DMS53 (cell line): ENCODE measurements at regions not wholly inside any gene's neighbourhood (a gene's known extent, or its start where the extent isn't known, plus 50 kb on each side); places are given as distances from the start of the nearest gene placed in this dataset.

Experiments
- DNase-seq: peaks from one replicate; lab custom pipeline; 2025; lab: John Stamatoyannopoulos, UW

DNA sequence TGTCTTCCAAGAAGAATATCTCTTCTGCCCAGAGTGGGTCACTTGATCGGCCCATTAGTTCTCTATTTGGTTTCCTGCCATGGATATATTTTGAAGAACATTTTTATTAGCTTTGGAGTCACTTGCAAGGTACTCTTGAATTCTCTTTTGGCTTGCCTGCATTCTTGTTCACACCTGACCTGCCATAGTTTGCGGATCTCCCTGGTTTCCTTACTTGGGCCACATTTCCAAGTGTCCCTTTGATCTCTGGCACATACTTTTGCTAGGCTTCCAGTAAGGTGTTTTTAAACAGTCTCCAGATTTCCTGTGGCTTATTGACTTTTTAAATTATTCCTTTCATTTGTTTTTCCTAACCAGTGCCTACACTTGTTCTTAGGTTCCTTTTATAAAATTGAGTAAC is 488.5 kb upstream of the MDFIC2 start:
- no peak for DNase-seq

DNA sequence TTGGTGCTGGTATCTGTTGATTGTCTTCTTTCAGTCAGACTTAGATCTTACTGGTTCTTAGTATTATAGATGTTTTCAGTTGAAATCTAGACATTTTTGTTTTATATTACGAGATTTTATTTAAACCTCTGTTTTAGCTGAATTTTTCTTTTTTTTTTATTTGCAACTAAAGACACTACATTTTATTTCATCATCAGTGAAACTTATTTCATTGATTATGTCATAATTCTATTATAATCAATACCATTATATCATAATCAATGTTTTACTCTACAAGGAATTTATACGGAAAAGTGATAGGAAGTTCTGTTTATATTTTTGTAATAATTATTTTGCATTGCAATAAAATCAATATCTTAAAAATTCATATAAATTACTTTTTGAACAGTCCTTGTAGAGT is 477.4 kb upstream of the MDFIC2 start:
- no peak for DNase-seq

DNA sequence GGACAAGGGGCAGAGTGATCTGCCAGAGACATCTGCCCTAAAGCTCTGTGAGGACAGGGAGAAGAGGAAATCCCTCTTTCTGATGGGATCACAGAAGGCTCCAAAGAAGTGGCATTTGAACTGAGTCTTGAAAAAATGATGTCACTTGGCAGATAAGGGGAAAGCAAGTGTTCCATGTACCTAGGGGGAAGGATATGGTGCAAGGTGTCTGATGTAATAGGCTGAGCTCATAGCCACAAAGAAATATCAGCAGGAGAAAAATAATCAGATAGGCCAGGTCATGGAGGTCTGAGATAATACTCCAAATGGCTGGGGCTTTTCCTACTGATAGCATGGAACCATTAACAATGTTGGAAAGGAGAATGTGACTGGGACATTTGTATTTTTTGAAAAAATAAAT is 468.4 kb upstream of the MDFIC2 start:
- DNase-seq, result no peak

DNA sequence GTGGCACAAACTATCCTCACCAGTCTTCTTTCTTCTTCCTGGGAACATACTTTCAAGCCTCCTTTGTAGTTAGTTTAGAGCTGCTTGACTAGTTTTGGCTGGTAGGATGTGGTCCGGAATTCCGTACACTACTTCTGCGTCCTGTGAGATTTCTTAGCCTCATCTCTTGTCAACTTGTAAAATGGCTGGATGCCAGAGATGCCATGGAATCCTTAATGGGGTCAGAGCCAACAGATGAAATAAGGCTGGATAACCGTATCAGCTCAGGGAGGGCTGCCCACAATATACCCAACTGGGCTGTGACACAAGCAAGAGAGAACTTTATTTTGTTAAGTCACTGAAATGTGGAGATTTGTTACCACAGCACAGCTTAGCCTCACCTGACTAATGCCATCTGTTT is 466.9 kb upstream of the MDFIC2 start:
- DNase-seq, result no peak

DNA sequence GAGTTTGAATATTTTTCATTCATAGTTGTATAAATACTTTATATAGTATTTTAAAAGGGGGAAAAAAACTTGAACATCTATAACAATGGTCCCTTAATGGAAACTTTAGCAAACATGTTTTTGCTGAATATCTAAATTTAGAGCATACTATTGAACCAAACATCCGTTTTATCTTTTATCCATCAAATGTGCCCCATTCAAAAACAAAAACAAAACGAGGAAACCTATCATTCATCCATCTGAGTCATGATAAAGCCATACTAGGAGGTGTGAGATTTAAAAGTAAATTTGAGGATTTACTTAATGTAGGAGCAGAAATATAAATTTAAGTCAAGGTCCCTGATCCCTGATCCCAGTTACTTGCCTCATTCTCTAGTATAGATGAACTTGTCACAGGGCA is 463.6 kb upstream of the MDFIC2 start:
- no peak for DNase-seq

DNA sequence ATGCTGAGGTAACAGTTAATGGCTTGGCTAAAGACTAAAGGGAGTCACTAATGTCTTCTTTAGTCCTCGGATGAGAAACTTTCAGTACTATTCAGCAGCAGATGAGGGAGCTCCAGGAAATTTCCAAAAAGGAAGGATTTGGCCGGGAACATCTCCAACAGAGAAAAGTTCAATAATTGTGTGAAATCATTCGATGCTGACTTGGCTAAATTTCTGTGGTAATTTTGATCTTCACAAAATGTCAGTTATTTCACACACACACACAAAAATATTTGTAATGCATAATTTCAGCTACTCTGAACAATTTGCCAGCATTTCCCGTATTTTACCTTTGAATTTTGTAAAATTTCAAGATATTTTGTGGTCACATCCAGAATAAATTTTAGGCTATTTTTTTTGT is 462.8 kb upstream of the MDFIC2 start:
- DNase-seq, result no peak

DNA sequence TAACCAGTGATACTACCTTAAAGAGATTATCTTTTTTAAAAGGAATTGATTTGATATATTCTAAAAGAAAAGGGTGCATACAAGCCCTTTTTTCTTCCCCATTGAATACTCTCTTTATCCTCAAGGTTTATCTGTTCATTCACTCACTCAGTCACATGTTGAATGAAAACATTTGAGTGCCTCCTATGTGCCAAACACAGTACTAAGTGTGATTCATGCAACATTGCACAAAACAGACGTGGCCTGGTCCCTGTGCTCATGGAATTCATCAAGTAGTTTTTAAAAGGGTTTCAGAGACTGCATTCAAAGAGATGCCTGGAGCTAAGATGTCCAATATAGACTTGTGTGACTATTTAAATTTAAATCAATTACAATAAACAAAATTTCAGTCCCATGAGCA is 462.2 kb upstream of the MDFIC2 start:
- DNase-seq, result no peak

DNA sequence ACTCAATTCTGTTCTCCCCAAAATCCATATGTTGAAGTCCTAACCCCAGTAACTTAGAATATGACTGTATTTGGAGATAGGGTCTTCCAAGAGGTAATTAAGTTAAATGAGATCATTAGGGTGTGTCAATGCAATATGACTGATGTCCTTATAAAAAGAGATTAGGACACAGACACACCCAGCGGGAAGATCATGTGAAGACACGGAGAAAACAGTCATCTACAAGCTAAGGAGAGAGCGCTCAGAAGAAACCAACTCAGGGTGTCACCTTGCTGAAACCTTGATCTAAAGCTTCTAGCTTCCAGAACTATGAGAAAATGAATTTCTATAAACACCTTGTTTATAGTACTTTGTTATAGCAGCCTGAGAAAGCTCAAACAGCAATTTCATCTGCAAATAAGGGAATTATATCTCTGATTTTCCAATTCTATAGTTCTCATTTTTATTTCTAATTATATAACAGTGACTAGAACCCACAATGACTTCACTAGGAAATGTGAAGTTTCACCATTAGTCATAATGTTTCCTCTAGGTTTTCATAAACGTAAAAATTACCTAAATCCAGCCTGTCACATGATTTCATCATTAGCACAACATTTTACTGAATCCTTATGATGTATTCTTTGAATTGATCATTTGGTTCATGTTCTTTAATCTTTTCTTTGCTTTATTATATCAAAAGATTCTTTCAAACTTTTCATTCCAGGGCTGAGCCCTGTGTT is 459.1 kb upstream of the MDFIC2 start:
- DNase-seq, result no peak

DNA sequence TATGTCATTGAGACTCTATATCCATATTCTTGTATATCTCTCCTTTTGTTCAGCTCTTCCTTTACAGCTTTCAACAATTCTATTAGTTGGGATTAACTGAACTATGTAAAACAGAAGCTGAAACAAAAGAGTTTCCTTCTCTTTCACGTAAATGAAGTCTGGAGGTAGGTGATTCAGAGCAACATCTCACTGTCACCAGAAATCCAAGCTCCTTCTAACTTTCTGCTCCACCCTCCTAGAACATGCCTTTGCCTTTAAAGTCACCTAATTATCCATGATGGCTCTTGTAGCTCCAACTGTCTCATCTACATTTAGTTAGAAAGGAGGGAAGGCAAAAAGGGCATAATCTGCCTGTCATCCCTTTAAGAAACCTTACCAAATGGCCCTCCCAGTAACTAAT is 458.2 kb upstream of the MDFIC2 start:
- DNase-seq, result no peak

DNA sequence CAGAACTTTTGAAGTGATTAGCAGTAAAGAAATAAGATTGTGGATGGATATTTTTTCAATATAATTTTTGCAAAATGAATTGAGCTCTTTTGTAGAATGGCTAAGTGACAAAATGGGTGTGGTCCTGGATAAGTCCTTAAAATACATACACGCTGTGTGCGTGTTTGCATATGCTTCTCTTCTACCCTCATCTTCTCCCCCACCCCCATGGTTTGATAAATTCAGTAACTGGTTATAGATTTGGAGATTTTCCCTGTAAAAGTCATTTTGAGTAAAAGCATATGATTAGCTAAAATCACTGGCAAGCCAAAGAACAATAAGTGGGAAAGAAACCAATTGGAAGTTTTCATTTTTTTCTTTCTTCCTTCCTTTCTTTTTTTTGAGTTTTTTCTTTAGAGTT is 453.9 kb upstream of the MDFIC2 start:
- no peak for DNase-seq

DNA sequence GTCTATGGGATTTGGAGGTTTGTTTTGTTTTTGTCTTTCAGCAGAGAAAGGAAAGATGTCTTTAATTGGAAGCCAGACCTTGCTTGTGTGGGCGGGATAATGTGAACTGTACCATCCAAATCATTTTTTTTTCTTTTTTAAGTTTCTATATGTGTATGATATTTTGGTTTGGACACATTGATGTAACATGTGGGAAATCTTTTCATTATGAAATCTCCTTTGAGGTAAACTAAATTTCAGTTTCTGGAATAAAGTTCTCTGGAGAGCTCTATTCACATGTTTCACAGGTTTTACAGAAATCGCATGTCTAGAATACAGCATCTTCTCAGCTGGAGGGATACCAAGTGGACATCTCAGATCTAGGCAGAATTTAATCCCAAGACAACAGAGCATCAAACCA is 451.5 kb upstream of the MDFIC2 start:
- DNase-seq, result no peak

DNA sequence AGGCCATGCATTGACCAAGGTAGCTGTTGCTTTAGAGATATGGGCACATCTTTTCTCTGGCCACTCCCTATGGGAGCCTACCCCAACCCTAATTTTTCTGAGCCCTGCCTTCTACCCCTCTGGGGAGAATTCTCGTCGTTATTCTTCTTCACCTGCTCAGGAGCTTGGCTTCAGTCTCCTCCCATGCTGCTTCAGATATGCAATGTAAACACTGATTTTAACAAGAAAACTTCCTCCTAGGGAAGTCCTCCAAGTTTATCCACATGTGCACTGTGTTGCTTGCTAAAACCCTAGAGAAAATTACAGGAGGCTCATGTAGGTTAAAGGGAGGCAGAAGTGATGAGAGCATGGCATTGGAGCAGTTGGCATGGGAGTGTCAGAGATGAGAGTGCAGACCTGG is 445.2 kb upstream of the MDFIC2 start:
- no peak for DNase-seq

DNA sequence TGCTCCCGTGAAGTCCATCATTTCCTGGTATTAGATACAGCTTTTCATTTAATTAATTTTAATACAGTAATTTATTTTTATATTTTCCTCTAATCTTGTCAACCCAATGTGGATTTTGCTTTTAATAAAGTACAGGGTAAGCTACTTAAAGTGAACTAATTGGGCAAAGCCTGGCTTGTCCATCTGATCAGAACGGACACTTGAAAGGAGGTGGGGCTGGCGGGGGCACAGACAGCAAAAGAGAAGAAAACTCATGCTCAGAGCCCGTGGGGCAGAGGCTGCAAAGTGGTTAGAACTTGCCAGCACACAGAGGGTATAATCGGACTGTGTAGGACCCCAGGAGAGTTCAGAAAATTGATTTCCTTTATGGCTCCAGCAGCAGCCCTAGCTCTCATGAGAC is 443.1 kb upstream of the MDFIC2 start:
- no peak for DNase-seq

DNA sequence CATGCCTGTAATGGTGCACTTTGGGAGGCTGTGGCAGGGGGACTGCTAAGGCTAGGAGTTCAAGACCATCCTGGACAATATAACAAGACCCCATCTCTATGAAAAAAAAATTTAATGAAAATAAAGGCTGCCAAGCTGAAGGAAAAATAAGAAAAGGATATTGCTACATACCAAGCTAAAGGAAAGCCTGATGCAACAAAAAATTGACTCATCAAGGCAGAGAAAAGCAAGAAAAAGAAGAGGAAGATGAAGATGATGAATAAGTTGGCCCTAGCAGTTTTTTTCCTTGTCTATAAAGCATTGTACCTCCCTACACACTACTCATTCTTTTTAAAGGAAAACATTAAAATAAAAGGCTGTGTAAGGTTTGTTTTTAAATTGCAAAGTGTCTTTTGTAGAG is 441.9 kb upstream of the MDFIC2 start:
- DNase-seq, result no peak

DNA sequence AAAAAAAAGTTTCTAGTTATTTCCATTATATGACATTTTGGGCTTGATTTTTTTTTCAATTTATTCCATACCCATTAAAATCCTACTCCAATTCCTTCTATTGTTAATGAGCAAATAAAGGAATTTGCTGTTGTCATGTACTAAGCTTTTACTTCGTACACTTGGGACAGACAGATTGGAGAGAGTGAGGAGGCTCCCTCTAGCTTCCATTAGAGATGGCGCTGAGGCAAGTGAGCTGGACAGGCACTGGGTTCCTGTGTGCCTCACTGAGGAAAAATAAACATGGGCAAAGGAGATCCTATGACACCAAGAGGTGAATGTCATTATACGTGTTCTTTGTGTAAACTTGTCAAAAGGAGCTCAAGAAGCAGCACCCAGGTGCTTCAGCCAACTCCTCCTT is 441.1 kb upstream of the MDFIC2 start:
- DNase-seq, result peak; percentile 8

DNA sequence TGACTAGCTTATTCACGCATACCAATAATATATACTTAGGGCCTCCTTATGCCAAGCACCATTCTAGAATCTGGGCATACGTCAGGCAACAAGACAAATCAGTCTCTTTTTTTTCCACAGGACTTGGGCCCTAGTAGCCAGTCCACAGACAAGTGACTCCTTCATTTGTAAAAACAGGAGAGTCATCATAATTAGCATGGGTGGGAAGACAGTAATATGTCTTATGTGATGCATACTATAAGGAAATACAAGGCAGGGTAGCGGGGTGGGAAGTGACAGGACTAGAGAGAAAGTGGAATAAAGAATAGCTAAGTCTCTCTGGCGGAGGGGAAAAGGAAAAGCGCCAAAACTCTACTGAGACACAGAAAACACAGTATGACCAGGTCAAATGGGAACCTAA is 439.6 kb upstream of the MDFIC2 start:
- DNase-seq, result no peak

DNA sequence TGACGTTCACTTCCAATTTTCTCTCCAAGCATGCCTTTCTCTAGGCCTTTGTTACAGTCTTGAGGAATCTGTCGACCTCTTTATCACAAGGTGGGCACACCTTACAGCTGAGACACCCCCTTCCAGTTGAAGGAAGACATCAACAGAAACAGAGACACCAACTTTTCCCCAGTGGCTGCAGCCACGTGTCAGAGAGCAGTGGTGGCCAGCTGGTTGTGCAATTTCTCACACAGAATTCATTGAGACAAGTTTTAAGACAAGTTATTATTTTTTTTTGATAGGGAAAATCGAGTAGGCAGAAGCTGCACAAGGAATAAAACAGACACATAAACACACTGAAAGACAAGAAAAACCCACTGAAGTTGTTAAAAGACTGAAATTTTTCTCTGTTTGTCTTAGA is 436.7 kb upstream of the MDFIC2 start:
- no peak for DNase-seq

DNA sequence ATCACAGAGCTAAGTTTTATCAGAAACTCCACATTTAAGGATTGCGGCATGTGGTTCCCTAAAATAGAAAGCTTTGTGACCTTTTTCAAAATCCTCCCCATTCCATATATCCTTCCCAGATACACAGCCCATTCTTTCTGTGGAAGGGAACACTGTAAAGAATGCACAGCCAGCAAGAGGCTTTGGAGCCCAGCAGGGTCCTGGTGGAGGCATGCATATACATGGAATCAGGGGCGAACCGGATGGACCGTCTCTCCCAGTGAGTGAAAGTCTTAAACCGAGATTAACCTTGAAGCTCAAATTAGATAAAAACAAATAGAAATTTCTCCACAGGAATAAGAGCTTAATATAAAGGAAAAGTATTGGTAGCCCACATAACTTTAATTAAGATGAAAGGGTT is 436.2 kb upstream of the MDFIC2 start:
- no peak for DNase-seq

DNA sequence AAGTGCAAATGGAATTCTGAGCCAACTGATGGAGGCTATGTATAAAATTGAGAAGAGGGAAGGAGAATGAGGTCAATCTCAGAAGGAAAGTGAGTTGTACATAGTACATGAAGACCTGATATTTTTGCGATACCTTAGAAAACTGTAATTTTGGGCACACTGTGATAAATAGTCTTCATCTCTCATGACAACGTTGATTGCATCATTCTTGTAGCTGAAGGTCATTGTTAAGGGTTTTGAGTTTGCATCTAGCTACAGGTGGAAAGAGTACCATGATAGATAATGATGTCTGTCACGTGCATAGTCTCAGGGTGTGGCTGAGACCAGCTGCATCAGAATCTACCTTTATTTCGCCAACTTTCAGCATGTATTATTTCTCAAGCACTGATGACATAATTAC is 435.4 kb upstream of the MDFIC2 start:
- no peak for DNase-seq

DNA sequence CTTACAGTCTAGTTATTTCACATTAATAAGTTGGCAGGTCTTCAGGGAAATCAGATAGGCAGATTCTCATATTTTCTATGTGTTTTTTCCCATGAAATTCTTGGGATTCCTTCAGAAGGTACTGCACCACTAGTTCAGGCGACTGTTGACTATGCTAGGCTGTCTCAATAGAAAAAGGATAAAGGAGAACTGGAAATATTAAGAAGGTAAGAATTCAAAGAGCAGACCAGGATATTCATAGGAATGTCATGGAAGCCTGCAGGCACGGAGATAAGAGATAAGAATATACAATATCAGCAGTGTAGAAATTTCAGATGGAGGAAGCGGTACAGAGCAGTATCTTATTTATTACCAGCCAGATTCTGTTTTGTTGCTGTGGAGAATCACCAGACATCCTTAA is 432.1 kb upstream of the MDFIC2 start:
- DNase-seq, result no peak

DNA sequence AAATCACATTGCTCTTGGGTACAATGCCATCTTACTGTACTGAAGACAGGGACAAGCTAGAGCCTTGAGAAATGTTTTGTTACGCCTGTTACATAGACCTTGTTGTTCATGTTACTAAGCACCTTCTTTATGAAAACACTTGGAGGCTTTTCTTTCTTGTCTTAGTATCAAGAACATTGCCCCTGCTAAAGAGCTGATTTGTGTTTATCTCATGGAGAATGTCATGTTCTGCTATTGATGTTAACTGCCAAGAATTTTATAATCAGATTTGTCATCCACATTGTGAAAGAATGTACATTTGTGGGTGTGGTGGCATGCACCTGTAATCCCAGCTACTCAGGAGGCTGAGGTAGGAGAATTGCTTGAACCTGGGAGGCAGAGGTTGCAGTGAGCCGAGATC is 431.3 kb upstream of the MDFIC2 start:
- no peak for DNase-seq

DNA sequence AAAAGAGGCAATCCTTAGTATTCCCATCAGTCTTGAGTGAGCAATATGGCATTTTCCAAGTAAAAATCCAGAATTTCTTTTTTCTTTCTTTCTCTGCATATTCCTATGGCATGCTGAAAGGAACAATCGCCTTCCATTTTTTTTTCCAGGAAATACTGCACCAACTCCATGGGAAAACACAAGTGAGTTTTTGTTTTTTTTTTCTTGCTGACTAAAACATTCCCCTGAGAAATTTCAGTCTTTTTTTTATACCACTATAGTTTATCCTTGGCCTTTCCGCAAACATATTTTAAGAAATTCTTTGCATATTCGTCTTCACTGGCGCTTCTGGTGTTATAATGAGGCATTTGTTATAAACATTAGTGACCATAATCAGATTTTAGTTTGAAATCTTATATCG is 429.6 kb upstream of the MDFIC2 start:
- DNase-seq, result no peak

DNA sequence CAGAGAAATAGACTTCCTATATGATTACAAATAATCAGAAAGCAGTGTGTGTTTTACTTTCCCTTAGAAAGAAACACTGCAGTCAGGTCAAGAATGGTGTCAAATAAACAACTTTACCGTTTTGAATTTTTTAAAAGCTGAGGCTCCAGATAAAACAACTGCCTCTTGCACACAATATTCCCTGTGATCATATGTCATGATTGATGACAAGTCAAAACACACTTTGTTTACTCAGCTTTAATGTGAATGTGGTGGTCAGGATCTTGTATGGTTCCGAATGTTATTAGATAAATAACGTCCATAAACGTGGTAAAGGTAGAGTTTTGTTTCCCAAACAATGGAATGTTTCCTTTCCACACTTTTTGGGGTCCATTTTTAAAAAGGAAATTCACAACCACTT is 428.4 kb upstream of the MDFIC2 start:
- DNase-seq, result peak; percentile 13

DNA sequence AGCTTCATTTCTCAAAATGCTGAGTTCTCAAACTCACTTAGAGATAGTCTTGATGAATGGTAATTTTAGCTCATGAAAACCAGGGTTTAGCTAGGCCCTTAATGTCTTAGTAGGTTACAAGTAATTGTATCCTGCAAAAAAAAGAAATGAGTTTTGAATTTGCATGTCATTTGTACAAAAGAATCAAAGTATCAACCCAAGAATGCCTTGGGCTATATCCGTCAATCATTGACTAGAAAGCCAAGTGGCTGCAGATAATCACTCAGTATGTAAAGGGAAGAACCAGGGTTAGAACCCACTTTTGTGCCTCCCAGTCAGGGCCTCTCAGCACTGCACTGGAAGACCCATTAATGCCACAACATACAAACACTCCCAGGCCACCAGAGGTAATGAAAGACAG is 427.6 kb upstream of the MDFIC2 start:
- no peak for DNase-seq

DNA sequence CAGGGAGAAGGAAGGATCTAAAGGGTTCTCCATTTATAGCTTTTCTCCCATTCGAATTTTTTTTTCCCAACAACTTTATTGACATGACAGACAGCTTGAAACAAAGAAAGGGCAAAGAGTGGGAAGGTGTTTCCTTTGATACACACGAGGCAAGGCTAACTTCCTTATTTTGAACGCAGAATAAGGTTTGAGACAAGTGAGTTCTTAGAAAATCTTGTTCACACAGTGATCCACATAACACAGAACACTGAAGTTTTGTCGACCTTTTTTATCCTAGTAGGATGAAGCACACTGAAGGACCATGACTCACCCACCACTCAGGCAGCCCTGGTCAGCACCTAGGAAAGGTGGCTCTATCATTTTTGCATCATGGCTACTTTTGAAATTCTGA is 425.8 kb upstream of the MDFIC2 start:
- DNase-seq, result peak; percentile 71
